ENCODE measurements at regions not wholly inside any gene's neighbourhood (a gene's known extent, or its start where the extent isn't known, plus 50 kb on each side); places are given as distances from the start of the nearest gene placed in this dataset.
A peak's percentile ranks its signal among the peaks of the same experiment; 100 is the strongest.

DNA sequence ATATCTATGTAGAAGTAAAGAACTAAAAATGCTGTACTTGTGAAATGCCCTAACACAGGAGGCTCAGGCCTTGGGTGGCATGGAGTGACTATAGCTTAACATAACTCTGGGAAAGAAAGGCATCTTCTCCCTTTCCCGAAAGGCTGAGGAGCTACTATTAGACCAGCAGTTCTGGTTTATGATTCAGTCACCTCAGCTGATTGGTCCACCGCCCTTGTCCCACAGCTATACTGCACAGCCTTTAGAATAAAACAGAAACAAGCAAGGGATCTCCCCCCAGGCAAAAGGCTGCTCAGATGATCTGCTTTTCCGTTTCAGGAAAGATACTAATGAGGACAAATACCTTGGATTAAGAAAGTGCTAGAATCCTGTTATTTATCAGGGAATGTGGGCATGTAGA, 171.3 kb downstream of the SNCA start:
- no peak for DNase-seq (ENCODE audit: low spot score)

DNA sequence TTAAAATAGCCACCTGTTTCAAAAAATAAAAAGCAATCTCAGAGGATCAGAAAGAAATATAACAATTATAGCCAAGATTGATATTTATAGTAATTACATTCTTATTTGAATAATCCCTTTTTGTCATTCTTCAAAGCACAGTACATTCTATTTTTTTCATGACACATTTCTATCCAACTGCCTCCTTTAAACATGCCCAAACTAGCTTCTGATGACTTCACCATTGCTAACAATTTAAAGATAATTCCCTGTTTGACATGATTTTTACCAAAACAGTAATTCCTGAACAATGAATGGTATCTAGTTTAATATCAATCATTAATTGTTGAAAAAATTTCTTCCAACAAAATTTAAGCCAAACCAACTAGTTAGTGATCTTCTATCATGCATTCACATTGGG, 172.4 kb downstream of the SNCA start:
- DNase-seq (ENCODE audit: low spot score), result no peak

DNA sequence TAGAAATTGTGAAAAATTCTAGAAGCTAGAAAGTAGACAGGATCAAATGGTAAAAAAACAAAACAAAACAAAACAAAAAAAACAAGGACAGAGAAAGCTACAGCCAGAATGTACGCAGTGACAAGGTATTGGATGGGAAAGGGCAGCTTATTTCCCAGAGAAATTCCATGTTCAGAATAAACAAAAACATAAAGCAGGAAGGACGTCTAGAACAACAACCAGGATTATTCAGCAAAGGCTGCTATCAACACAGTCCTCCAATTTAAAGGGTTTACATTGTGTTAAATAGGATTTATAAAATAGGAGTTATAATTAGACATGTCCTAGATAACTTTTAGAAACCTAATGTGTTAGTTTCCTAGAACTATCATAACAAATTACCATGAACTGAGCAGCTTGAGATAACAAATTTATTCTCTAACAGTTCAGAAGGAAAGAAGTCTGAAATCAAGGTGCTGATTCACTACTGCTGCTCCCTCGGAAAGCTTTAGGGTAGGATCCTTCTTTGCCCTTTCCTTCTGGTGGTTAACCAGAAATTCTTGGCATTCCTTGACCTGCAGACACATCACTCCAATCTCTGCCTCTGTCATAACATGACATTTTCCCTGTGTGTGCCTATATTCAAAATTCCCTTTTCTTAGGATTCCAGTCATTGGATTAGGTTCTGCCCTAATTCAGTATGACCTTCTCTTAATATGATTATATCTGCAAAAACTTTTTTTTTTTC, 175.6 kb downstream of the SNCA start:
- DNase-seq (ENCODE audit: low spot score), result peak; percentile 85

DNA sequence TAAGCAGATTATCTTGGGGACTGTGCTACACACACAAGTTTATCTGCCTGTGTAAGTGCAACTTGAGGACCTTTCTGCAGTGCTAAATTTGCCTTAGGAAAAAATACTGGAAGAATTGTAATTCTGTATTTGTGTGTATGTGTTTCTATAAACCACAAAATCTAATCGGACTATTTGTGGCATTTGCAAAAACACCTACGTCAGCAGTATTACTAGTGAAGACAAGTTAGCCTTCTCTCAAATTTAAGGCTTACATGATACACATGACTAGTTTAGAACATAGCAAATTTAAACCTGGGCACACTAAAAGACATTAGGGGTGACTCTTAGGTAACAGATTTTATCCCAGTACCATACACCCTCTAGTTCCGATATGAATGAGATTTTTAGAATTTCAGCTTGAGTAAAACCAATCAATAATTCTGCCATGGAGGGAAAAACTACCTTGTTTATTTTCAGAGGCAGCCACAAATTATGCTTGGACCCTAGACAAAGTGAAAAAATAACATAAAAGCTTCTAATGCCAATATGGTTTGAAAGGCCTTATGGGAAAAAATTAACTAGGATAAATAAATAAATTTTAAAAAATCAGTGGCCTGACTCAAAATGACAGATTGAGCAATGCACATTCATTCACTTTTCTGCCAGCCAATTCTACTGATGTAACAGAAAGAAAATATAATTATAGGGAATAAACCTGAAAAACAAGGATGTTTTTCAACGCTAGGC, 176.4 kb downstream of the SNCA start:
- no peak for DNase-seq (ENCODE audit: low spot score)

DNA sequence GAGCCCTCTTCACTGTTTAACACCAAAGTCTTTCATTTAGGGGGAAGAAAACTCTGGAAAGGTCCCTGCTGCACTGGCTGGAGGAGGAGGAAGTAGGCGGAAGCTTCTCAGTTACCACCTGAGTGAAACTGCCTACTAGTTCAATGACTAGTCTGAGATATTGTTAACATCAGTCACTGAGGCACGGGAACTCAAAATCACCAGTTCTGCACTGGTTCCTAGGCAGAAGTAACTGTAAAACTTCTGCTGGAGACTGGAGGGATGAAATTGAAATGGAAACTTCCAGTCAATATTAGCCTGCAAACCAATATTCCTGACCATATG, 178.3 kb downstream of the SNCA start:
- no peak for DNase-seq (ENCODE audit: low spot score)

DNA sequence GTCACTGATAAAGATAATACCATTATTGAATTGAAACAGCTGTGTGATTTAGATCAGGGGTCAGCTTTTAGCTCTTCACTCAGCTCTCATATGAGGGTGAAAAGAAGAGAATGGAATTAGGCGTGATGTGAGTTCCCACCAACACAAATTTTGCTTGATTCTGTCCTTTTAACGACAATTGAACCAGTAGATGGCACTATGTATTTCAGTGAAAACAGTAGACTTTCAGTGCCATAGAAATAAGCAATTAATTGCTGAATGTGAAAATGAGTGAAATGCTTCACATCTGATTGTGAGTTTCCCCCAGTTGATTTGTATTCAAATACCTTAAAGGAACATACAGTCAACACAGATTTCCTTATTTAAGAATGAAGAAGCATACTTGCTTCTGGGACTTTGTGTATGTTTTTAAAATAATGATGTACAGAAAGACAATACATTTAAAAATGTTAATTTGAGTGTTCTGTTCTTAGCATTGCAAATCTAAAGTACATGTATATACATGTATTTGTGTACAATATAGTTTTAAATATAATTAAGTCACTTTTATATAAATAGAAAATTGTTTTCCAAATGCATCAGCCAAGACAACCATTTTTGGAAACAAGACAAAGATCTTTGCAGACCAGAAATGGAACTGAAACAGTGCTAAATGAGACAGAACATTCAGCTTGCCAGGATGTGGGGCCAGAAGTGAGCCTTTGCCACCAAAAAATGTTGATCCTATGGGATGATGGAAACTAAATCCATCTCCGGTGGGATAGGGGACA, 178.8 kb downstream of the SNCA start:
- DNase-seq (ENCODE audit: low spot score), result peak; percentile 15

DNA sequence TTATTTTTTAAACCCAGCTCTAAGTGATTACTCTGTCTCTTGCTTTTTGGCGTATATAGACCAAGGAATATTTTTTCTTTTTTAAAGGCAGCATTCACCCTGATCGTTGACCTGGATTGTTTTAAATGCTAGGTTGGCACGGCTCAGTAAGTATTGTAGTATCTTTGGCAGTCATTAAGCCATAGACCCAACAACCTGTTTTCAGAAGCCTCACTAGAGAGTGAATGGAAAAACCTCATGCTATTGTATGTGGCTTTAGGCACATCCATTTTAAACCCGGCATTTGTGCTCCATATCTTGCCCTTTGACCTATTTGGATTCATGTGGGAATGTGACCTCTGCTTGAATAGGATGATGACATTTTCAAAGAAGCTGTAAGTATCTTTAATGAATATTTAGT, 183.9 kb downstream of the SNCA start:
- no peak for DNase-seq (ENCODE audit: low spot score)

DNA sequence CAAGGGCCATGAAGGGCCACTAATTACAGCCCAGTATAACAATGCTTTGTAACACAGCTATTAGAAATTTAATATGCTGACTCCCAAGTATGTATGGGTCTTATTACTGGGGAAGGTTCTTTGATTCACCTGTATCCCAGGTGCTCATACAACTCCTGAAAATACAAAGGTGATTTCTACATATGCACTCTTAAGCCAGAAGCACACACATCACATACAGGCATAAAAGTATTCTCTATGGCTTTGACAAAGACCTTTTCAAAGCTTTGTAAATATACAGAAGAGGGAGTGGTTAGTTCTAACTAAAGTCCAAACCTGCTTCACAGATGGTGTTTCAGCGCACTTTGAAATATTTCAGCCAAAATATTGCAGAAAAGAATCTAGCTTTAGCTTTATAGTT, 191.5 kb downstream of the SNCA start:
- DNase-seq (ENCODE audit: low spot score), result no peak

DNA sequence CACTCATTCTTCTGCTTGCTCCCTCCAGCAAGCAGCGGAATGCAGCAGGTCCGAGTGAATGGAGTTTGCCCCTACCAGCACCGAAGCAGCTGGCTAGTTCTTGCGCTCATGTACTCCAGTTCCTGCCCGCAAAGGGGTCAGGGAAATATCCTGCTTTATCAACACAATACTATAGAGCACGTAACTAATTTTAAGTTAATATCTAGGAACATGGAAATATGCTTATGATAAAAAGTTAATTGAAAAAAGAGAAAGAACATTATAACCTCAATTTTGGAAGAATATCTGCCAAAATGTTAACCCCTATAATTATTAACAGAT, 195.6 kb downstream of the SNCA start:
- no peak for DNase-seq (ENCODE audit: low spot score)

DNA sequence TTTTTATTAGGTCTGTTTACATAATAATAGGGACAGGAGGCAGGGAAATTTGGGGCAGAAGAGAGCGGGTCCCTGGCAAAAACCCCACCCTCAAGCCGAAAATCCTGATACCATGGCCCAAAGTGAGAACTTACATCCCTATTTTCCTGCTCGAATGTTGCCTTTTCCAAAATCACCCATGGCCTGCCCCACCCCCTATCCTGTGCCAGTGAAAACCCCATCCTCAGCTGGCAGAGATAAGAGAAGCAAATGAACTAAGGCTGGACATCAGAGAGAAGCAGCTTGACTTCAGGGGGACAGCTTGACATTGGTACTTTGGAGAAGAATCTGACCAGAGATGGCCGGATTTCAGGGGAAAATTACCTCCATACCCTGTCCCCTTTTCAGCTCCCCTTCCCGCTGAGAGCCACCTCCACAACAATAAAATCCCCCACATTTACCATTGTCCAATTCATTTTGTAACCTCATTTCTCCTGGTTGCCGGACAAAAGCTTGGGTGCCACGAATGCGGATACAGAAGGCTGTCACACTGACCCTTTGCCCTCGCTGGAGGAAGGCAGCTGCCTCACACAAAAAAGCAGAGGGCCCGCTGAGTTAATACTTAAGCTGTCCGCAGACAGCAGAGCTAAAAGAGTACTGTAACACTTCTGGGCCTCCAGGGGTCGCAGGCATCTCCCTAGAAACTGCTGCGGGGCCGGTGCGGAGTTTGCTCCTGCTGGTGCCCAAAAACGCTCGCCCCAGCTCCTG, 196.2 kb downstream of the SNCA start:
- peak; percentile 77 for DNase-seq (ENCODE audit: low spot score)

DNA sequence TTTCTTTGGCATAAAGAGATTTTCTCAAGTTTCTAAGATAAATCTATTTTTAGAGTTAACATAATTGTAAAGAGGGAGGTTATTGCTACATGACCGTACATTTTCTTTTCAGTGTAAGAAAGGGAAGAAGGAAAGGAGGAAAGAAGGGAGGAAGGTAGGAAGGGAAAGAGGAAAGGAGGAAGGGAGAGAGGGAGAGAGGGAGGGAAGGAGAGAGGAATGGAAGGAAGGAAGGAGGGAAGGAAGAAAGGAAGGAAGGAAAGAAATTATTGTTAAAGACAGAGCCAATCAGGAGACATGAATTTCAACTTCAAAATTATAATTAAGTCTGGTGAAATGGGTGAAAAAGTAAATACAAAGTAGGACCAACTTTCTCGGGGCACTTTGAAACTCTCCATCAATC, 197.6 kb downstream of the SNCA start:
- DNase-seq (ENCODE audit: low spot score), result no peak

DNA sequence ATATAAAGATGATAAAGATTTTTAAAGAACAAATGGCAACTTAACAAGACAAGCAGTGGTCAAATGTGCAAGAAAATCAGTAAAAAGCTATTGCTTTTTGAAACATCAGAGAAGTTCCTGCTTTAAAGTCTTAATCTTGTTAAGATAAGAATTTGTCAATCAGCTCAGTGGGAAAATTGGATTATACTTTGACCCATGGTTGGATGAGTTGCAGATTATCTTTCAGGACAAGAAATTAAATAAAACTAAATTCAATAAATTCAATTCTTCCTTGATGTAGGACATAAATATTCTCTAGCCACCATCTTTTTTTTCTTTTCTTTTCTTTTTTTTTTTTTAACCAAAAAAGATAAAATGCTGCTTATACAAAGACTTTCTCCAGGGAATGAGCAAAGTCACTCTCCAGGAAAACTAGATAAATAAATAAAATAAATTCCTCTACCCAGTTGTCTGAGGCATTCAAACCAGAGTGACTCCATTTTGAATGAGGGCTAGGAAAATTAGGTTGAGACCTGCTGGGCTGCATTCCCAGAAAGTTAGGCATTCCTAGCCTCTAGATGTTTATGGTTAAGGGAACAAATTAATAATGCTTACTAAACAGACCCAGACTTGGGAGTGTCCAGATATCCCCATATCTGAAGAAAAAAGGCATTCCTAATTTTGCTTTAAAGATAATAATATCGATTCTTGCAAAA, 211.2 kb downstream of the SNCA start:
- DNase-seq (ENCODE audit: low spot score), result no peak

DNA sequence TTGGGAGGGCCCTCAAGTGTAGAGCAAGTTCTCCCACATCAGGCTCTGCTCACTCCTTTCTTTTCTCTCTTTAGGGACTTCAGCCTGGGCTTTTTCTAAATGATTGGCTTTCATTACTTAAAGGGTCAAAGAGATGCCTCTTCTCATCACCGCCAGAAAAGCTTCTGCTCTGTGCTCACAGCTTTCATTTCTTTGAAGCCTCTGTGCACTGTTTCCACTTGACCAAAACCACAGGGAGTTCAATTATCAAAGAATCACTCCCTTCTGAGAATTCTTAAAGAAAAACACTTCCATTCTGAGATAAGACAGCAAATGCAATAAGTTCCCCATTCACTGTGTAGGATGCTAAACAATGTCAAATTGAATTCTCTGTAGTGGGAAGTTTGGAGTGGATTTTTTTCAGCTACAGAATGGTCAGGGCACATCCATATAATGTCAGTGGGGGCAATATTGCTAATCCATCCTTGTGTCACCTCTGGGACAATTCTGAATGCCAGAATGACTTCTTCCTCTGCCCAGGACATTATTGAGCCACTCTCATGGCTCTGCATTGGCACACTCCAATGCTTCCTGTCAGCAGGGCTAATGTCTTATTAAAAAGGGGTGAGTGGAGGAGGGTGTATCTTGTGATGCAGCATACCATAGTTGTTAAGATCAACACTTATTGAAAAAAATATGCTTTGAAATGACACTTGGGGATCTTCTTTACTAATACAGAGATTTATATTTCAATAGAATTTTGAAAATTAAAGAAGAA, 217.6 kb downstream of the SNCA start:
- no peak for DNase-seq (ENCODE audit: low spot score)

DNA sequence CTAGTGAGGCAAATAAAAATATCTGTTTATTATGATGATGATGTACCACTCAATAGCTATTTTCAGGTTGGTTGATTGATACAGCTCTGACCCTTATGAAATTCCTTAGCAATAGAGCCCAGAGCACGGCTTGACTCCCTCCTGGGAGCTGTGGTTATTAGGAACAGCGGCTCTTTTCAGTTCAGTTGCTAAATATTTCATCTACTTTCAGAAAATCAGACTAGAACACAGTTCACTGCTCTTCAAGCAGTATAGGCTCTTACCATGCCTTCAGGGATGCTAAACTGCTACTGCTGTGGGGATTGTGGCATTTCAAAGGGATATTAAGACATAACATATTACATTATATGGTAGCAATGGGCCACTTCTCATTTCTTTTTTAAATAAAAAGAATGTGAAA, 218.8 kb downstream of the SNCA start:
- no peak for DNase-seq (ENCODE audit: low spot score)

DNA sequence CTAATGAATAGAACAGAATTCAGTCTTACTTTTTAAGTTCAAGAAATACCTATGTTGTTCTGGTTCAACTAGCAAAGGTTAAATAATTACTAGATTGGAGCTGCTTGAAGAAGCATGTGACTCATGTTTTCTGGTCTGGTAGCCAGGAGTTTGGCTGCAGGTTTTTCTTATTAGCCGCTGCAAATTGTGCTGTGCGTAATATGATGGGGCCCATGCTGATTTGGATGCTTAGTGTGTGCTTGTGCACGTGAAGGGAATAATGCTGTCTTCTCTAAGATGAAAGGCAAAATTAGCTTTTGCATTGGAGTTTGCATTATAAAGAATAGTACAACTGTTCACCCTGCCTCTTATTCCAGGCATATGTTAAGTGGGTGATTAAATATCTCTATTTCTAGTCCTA, 219.6 kb downstream of the SNCA start:
- DNase-seq (ENCODE audit: low spot score), result peak; percentile 89

DNA sequence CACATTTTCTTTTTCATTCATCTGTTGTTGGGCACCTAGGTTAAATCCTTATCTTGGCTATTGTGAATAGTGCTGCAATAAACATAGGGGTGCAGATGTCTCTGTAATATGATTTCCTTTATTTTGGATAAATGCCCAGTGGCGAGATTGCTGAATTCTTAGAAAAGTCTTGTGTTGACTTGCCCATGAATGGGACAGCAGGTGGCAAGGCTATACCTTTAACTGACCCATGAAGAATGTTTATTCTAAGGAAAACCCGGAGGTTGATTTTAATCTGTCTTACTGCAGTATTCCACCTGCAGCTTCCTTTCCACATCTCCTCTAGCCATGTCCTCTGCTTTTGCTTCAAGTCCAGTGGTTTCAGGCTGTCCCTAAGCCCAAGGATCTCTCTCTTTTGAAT, 220.6 kb downstream of the SNCA start:
- no peak for DNase-seq (ENCODE audit: low spot score)

DNA sequence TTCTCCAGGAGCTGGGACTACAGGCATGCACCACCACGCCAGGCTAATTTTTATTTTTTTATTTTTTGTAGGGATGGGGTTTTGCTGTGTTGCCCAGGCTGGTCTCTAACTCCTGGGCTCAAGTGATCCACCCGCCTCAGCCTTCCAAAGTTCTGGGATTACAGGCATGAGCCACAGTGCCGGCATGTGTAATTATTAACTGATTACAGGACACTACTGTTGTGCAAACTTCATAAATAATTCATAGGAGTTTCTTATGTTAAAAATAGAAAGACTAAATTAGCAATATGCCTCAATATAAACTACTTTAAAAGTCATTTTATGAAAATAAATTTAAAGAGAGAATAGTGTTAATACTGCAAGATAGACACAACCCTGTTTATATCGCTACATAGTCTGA, 221.9 kb downstream of the SNCA start:
- DNase-seq (ENCODE audit: low spot score), result peak; percentile 60

DNA sequence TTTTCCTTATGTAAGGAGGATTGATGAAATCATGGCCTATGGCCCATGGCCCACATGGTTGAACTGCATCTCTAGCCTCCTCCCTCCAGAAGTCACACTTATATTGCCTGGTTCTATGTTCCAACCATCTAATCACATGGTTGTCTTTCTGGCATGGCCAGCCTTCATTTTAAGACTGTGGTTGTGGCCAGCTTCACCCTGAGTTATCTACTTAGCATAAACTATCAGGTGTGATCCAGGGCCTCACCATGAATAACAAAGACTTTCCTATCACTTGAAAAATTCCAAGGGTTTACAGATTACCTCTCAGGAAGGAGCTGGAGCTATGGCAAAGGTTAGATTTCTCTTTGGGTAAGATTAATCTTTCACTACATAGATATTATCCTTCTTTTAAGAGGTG, 222.8 kb downstream of the SNCA start:
- DNase-seq (ENCODE audit: low spot score), result no peak

DNA sequence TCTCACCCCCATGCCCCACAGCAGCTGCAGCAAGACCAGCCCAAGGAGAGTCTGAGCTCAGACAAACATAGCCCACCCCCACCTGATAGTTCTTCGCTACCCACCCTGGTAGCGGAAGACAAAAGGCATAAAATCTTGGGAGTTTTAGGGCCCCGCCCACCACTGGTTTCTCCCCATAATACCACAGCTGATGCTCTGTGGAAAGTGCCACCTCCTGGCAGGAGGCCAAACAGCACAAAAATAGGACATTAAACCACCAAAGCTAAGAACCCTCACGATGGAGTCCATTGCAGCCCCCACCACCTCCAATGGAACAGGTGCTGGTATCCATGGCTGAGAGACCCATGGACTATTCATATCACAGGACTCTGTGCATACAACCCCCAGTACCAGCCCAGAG, 226.7 kb downstream of the SNCA start:
- no peak for DNase-seq (ENCODE audit: low spot score)

DNA sequence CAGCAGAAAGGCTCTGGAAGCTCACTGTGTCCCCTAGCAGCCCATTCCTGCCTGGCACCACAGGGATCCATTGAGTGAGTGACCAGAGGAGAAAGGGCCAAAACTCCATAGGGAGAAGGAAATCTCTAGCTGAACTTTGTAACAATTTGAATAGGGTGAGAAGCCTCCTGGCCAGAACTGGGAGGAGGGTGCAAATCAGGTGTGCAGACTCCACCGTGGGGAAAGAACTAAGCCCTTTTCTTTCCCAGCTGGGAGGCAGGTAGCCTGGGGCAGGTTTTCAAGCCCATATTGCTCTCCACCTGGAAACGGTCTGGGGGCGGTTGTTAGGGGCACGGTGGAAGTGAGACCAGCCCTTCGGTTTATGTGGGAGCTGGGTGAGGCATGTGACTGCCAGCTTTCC, 227.2 kb downstream of the SNCA start:
- no peak for DNase-seq (ENCODE audit: low spot score)

DNA sequence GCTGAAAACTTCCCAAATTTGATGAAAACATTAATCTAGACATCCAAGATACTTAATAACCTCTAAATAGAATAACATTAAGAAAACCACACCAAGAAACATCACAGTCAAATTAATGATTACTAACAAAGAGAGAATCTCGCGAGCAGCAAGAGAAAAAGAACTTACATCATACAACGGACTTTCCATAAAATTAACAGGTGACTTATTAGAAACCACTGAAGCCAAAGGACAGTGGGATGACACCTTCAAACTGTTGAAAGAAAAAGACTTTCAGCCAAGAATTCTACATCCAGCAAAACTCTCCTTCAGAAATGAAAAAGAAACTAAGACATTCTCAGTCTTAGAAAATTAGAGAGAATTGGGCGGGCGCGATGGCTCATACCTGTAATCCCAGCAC, 232.0 kb downstream of the SNCA start:
- peak; percentile 59 for DNase-seq (ENCODE audit: low spot score)
